GM23338 (cell line): ENCODE measurements at regions not wholly inside any gene's neighbourhood (a gene's known extent, or its start where the extent isn't known, plus 50 kb on each side); places are given as distances from the start of the nearest gene placed in this dataset.

Experiments used
- ATAC-seq: fragments of 200-7000 bp; cut with Tn5 transposase; 3 replicates; pipeline ENCODE4 v1.9.1; 2020
- DNase-seq: peaks from one replicate; pipeline ENCODE4 v3.0.0-alpha.2; 2015; ENCODE audit warnings: low spot score
- H2AFZ ChIP-seq: fragments of 200-600 bp; sonication (generic); 2 replicates; pipeline ENCODE4 v1.8.0; 2016; ENCODE audit warnings: antibody characterized with exemption, mild to moderate bottlenecking, moderate library complexity
- H3F3A ChIP-seq: fragments of 200-600 bp; sonication (generic); replicated peaks from 2 replicates; pipeline ENCODE4 v1.8.0; 2017; ENCODE audit warnings: antibody characterized with exemption, mixed run types, low read depth
- H3K27ac ChIP-seq: fragments of 200-600 bp; sonication (generic); 2 replicates; pipeline ENCODE4 v1.6.1; 2016; ENCODE audit warnings: low read depth
- H3K27me3 ChIP-seq: fragments of 200-600 bp; sonication (generic); 2 replicates; pipeline ENCODE4 v1.8.0; 2016; ENCODE audit warnings: mild to moderate bottlenecking, mixed run types, moderate library complexity; ENCODE audit not compliant: insufficient read depth
- H3K36me3 ChIP-seq: fragments of 200-600 bp; sonication (generic); 2 replicates; pipeline ENCODE4 v1.8.0; 2016; ENCODE audit warnings: mild to moderate bottlenecking; ENCODE audit not compliant: insufficient read depth
- H3K4me1 ChIP-seq: fragments of 200-600 bp; sonication (generic); 2 replicates; pipeline ENCODE4 v1.8.0; 2016; ENCODE audit warnings: mild to moderate bottlenecking, moderate library complexity; ENCODE audit not compliant: insufficient read depth
- H3K4me2 ChIP-seq: fragments of 200-600 bp; sonication (generic); 2 replicates; pipeline ENCODE4 v1.7.1; 2017; ENCODE audit warnings: mixed run types
- H3K4me3 ChIP-seq: fragments of 200-600 bp; sonication (generic); 2 replicates; pipeline ENCODE4 v1.6.1; 2016; ENCODE audit warnings: mixed run types
- H3K79me2 ChIP-seq: fragments of 200-600 bp; sonication (generic); replicated peaks from 2 replicates; pipeline ENCODE4 v1.8.0; 2017; ENCODE audit warnings: mild to moderate bottlenecking; ENCODE audit not compliant: insufficient read depth
- H3K9me2 ChIP-seq: fragments of 200-600 bp; sonication (generic); 2 replicates; pipeline ENCODE4 v1.8.0; 2017; ENCODE audit not compliant: insufficient read depth
- H4K20me1 ChIP-seq: fragments of 200-600 bp; sonication (generic); replicated peaks from 2 replicates; pipeline ENCODE4 v1.8.0; 2017; ENCODE audit warnings: mild to moderate bottlenecking; ENCODE audit not compliant: insufficient read depth
- H3K27ac Mint-ChIP-seq: 2 replicates; pipeline ENCODE4 v1.8.0; 2020; ENCODE audit warnings: inconsistent platforms, mild to moderate bottlenecking, moderate library complexity, mixed read lengths
- H3K27me3 Mint-ChIP-seq: 3 replicates; pipeline ENCODE4 v1.8.0; 2022; ENCODE audit warnings: low read depth, mild to moderate bottlenecking, moderate library complexity, mixed read lengths, inconsistent platforms; ENCODE audit not compliant: insufficient read depth, poor library complexity
- H3K36me3 Mint-ChIP-seq: 3 replicates; pipeline ENCODE4 v1.8.0; 2021; ENCODE audit warnings: low read depth, mild to moderate bottlenecking, inconsistent platforms, moderate library complexity, mixed read lengths
- H3K4me1 Mint-ChIP-seq: 3 replicates; pipeline ENCODE4 v1.8.0; 2020; ENCODE audit warnings: mild to moderate bottlenecking, inconsistent platforms, mixed read lengths
- H3K4me3 Mint-ChIP-seq: 3 replicates; pipeline ENCODE4 v1.8.0; 2021; ENCODE audit warnings: moderate library complexity, mild to moderate bottlenecking, inconsistent platforms, mixed read lengths
- H3K9me3 Mint-ChIP-seq: 3 replicates; pipeline ENCODE4 v1.8.0; 2020; ENCODE audit warnings: moderate library complexity, mild to moderate bottlenecking, inconsistent platforms, mixed read lengths
- CTCF ChIP-seq, 2 experiments: fragments of 200-600 bp in 1 of 2; sonication (generic) in 1 of 2; conservative IDR thresholded peaks; 2 replicates each; pipeline versions ENCODE4 v1.5.1 to v1.6.1; 2016 to 2017; ENCODE audit warnings: antibody characterized with exemption in 2 of 2, low read depth in 2 of 2, mild to moderate bottlenecking in 2 of 2, moderate library complexity in 1 of 2
- ETS1 ChIP-seq: IDR thresholded peaks from 2 replicates; pipeline ENCODE4 v1.6.1; 2016; ENCODE audit warnings: antibody characterized with exemption
- EZH2 ChIP-seq: fragments of 200-600 bp; sonication (generic); IDR thresholded peaks from one replicate; pipeline ENCODE4 v1.8.0; 2017; ENCODE audit warnings: antibody characterized with exemption, mild to moderate bottlenecking, low read depth; ENCODE audit not compliant: unreplicated experiment
- EZH2phosphoT487 ChIP-seq: fragments of 200-600 bp; sonication (generic); IDR thresholded peaks from one replicate; pipeline ENCODE4 v1.8.1; 2018; ENCODE audit warnings: antibody characterized with exemption; ENCODE audit not compliant: unreplicated experiment
- JUNB ChIP-seq: IDR thresholded peaks from one replicate; pipeline ENCODE4 v1.6.1; 2016; ENCODE audit warnings: antibody characterized with exemption; ENCODE audit not compliant: unreplicated experiment
- NANOG ChIP-seq: IDR thresholded peaks from 2 replicates; pipeline ENCODE4 v1.6.1; 2016; ENCODE audit warnings: antibody characterized with exemption, borderline replicate concordance
- POLR2AphosphoS5 ChIP-seq: IDR thresholded peaks from 2 replicates; pipeline ENCODE4 v1.6.1; 2016; ENCODE audit warnings: antibody characterized with exemption, low read depth
- STAT1 ChIP-seq: IDR thresholded peaks from one replicate; pipeline ENCODE4 v1.6.1; 2016; ENCODE audit warnings: antibody characterized with exemption; ENCODE audit not compliant: unreplicated experiment
- ZNF331 ChIP-seq: fragments of 250-450 bp; sonication (Bioruptor Pico); IDR thresholded peaks from 2 replicates; pipeline ENCODE4 v1.5.0; 2020; ENCODE audit warnings: low read depth, mild to moderate bottlenecking, moderate library complexity
- ZNF462 ChIP-seq: fragments of 250-450 bp; sonication (Bioruptor Pico); IDR thresholded peaks from 2 replicates; pipeline ENCODE4 v1.5.0; 2020; ENCODE audit warnings: mild to moderate bottlenecking, moderate library complexity

GRCh38 chr13:97120346-97120745, 101.8 kb upstream of the MBNL2 start:
- no peaks in the 10 kb centered on the region for H3K36me3 ChIP-seq
- no peak overlapping the region for H3K4me2 ChIP-seq
- no peaks in the 10 kb centered on the region for H3K79me2 ChIP-seq
- H4K20me1 ChIP-seq: no peaks in the 10 kb centered on the region
- H3K9me2 ChIP-seq: peaks cover 12% of the 10 kb centered on the region
- no peak overlapping the region for H3K4me3 ChIP-seq
- H2AFZ ChIP-seq: no peak overlapping the region
- no peak overlapping the region for H3K27ac ChIP-seq
- no peaks in the 10 kb centered on the region for H3K27me3 ChIP-seq
- no peak for TF ChIP-seq POLR2AphosphoS5
- no peak for TF ChIP-seq CTCF (conservative IDR thresholded peaks at IDR 0.05; ENCODE audit: low read depth in 2 of 2)
- TF ChIP-seq ZNF331 (CRISPR knock-in tag): no peak
- TF ChIP-seq EZH2phosphoT487: no peak
- TF ChIP-seq JUNB: no peak
- TF ChIP-seq ETS1: no peak
- TF ChIP-seq ZNF462: no peak
- TF ChIP-seq NANOG: no peak
- TF ChIP-seq EZH2: no peak
- no peak for TF ChIP-seq STAT1
- H3K4me1 ChIP-seq: peaks cover 6% of the 10 kb centered on the region
- Mint-ChIP-seq H3K27me3 (peaks cover under 1% of the 10 kb centered on the region), H3K4me3 (no peak overlapping the region), H3K36me3 (no peaks in the 10 kb centered on the region), H3K27ac (no peak overlapping the region), H3K4me1 (peaks cover 26% of the 10 kb centered on the region), H3K9me3 (0 out of 3 replicates have a peak, but pooled peaks cover 3% of the 10 kb centered on the region)
- DNase-seq (no peak), ATAC-seq (no peak)
- no peaks in the 10 kb centered on the region for H3F3A ChIP-seq
